ENCODE measurements at regions not wholly inside any gene's neighbourhood (a gene's known extent, or its start where the extent isn't known, plus 50 kb on each side); places are given as distances from the start of the nearest gene placed in this dataset.

DNA sequence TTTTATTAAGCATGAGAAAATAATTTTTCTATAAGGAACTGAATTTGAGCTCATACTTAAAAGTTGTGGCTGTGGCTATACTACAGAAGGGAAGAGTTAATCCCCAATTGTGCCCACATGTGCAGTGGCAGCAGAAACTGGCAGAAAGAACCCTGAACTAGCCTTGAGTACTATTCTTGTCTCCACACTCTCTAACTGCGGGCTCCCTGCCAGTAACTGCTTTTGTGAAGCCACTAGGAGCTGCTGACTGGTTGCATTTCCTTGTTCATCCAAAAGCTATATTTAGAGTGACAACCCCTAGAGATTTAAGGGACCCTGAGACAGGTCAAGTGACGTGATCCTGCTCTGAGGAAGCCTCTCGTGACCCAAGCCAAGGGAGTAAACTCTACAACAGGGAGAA lies 238.6 kb downstream of the ELAVL2 start:
- no peaks in the 10 kb centered on the region for H3K36me3 Mint-ChIP-seq
- no peak overlapping the region for H3K4me3 Mint-ChIP-seq
- H3K27ac Mint-ChIP-seq: no peak overlapping the region

GRCh38 chr9:23587903-23588302 lies 238.1 kb downstream of the ELAVL2 start:
- no peak overlapping the region for H3K27ac Mint-ChIP-seq
- no peaks in the 10 kb centered on the region for H3K4me1 Mint-ChIP-seq
- no peak overlapping the region for H3K4me3 Mint-ChIP-seq
- H3K9me3 Mint-ChIP-seq: peaks cover 5 to 25% (median 10%) of the 10 kb centered on the region in 6 donors
- no peaks in the 10 kb centered on the region for H3K36me3 Mint-ChIP-seq
- no peak for DNase-seq
- H3K27me3 Mint-ChIP-seq (ENCODE audit: low read depth in 3 of 3): peaks cover 0 to 1% (median 0%) of the 10 kb centered on the region in 3 donors

More for the DNA sequence above, 238.6 kb downstream of the ELAVL2 start:
- Mint-ChIP-seq H3K4me1 (no peaks in the 10 kb centered on the region), H3K9me3 (peaks cover 5 to 26% (median 11%) of the 10 kb centered on the region in 6 donors), H3K27me3 (ENCODE audit: low read depth in 3 of 3) (peaks cover 0 to 1% (median 0%) of the 10 kb centered on the region in 3 donors)
- no peak for DNase-seq

DNA sequence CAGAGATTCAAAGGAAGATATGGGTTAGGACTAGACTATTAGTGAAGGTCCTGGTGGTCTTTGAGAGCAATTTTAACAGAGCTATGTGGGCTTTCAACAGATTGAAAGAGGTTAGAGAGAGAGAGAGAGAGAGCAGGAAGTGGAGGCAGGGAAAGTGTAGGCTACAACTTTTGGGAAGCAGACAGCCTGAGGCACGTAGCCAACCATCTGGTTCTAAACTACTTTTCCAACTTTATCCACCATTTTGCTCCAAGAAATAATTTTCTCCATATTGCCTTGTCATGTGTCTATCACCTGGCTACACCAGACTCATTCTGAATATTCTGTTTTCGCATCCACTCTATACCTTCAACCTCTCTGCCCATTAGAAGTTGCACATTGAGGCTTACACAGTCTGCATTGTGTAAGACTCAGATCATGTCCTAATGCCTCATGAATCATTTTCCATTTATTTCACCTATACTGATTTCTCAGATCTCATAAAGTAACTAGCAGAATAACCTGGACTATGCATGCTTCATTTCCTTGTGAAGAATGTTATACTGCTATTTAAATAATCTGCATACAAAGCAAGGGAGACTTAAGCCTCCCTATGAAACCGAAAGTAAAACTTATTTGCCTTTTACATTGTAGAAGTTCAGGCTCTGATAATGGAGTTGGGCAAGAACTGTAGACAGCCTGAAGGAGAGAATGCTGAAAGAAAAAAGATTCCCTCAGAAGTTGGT lies 235.6 kb downstream of the ELAVL2 start:
- Mint-ChIP-seq H3K4me3 (peak overlapping the region in 1 of 5 donors; percentile 75), H3K27me3 (ENCODE audit: low read depth in 3 of 3) (peaks cover 0 to 3% (median 0%) of the 10 kb centered on the region in 3 donors), H3K36me3 (no peaks in the 10 kb centered on the region), H3K4me1 (no peaks in the 10 kb centered on the region), H3K27ac (peak overlapping the region in 2 of 6 donors; percentile 45 to 72), H3K9me3 (peaks cover 7 to 31% (median 15%) of the 10 kb centered on the region in 6 donors)
- peak in 1 of 3 donors; percentile 12 for DNase-seq

GRCh38 chr9:23594421-23594820 lies 231.6 kb downstream of the ELAVL2 start:
- Mint-ChIP-seq H3K4me1 (no peaks in the 10 kb centered on the region), H3K27ac (no peak overlapping the region), H3K9me3 (peaks cover 6 to 51% (median 19%) of the 10 kb centered on the region in 6 donors), H3K36me3 (no peaks in the 10 kb centered on the region), H3K27me3 (ENCODE audit: low read depth in 3 of 3) (peaks cover 0 to 2% (median 0%) of the 10 kb centered on the region in 3 donors), H3K4me3 (no peak overlapping the region)
- no peak for DNase-seq

DNA sequence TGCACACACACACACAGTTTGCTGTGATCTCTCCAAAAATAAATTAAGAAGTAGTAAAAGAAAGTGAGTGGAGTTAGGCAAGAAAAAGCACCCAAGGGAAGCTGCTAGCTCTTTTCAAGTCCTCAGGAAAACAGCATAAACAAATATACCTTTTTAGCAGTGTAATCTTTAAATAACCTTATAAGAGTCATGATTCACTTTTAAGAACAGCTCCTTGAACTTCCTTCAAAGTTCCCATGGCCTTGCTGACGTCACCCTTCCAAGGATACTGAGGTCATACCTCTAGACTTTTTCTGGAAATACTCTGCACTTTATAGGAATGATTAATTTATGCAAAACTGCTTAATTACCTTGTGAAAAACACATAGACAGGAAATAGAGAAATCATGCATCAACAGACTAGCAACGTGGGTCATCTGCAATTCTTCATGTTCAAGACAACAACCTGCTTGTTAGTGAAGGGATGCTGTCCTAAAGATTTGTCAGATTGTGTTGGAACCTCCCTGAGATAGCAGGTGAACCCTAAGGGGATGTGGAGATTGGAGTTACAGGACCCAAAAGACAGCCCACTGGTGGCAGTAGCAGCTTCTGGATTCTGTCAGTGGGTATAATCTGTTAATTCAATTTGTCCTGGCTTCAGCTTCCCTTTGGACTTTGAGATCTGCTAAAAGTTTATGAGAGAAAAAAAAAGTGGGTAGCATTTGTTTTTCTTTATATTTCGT lies 229.0 kb downstream of the ELAVL2 start:
- Mint-ChIP-seq H3K4me3 (no peak overlapping the region), H3K27me3 (ENCODE audit: low read depth in 3 of 3) (peaks cover 0 to 2% (median 0%) of the 10 kb centered on the region in 3 donors), H3K27ac (no peak overlapping the region), H3K9me3 (peaks cover 2 to 61% (median 17%) of the 10 kb centered on the region in 6 donors), H3K36me3 (no peaks in the 10 kb centered on the region), H3K4me1 (no peaks in the 10 kb centered on the region)
- no peak for DNase-seq

DNA sequence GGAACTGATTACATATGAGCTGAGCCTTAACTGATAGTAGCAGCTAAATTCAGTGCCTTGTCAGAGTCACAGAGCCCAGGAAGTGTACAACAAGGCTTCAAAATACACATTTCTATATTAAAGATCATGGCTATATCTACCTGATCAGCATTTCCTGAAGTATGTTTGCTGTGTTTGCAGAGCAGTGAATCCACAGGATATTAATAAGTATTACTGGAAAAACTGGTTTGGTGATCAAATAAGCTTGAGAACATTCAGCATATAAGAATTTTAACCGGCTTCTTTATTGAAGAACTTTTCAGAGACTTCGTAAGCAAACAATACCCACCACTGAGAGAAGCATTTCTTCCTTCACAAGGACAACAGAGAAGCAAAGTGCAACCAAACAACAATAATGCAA lies 227.0 kb downstream of the ELAVL2 start:
- Mint-ChIP-seq H3K27ac (no peak overlapping the region), H3K9me3 (peaks cover 2 to 63% (median 22%) of the 10 kb centered on the region in 6 donors), H3K36me3 (no peaks in the 10 kb centered on the region), H3K4me3 (no peak overlapping the region), H3K27me3 (ENCODE audit: low read depth in 3 of 3) (peaks cover 0 to 2% (median 0%) of the 10 kb centered on the region in 3 donors), H3K4me1 (no peaks in the 10 kb centered on the region)
- DNase-seq: no peak

DNA sequence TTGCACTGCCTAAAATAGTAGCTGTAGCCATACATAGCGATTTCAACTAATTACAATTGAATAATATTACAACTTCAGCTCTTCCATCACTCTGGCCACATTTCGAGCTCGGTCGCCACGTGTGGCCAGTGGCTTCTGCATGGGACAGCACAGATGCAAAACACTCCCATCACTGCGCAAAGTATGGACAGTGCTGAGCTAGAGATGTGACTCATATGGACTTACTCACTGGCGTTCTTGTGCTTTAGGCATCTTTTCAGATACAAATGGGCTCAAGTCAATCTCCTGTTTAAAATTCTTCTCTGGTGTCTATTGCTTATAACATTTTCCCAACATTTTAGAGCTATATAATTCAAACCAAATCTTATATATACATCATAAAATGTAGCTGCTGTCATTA lies 222.7 kb downstream of the ELAVL2 start:
- no peak for DNase-seq
- Mint-ChIP-seq H3K4me1 (no peaks in the 10 kb centered on the region), H3K9me3 (peaks cover 1 to 45% (median 10%) of the 10 kb centered on the region in 6 donors), H3K27me3 (ENCODE audit: low read depth in 3 of 3) (peaks cover 0 to 2% (median 0%) of the 10 kb centered on the region in 3 donors), H3K4me3 (no peak overlapping the region), H3K36me3 (no peaks in the 10 kb centered on the region), H3K27ac (no peak overlapping the region)

- Mint-ChIP-seq H3K4me1 (no peaks in the 10 kb centered on the region), H3K27me3 (ENCODE audit: low read depth in 3 of 3) (peaks cover 0 to 2% (median 0%) of the 10 kb centered on the region in 3 donors), H3K9me3 (peaks cover 6 to 51% (median 17%) of the 10 kb centered on the region in 6 donors), H3K4me3 (no peak overlapping the region), H3K27ac (no peak overlapping the region), H3K36me3 (no peaks in the 10 kb centered on the region)
- DNase-seq: no peak
Observed at GRCh38 chr9:23606107-23606506, 219.9 kb downstream of the ELAVL2 start.

DNA sequence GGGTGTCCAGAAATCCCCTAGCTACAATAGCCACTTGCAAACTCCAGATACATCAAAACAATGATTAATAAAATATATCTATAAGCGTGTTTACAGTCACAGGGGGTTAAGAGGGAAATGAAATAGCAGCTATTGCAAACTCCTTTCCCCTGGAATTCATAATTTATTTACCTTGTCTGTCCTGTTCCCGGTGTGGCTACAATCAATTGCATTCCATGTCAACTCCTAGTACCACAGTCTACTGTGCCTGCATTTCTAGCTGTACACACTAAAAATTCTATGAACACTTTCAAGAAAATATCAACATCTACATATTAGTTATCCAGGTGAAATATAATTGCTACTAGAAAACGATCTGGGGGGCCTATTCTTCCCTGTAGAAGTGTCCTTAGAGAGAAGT lies 217.6 kb downstream of the ELAVL2 start:
- Mint-ChIP-seq H3K27me3 (ENCODE audit: low read depth in 3 of 3) (peaks cover 0 to 4% (median 2%) of the 10 kb centered on the region in 3 donors), H3K36me3 (no peaks in the 10 kb centered on the region), H3K4me3 (no peak overlapping the region), H3K27ac (no peak overlapping the region), H3K4me1 (no peaks in the 10 kb centered on the region), H3K9me3 (peaks cover 12 to 55% (median 16%) of the 10 kb centered on the region in 6 donors)
- no peak for DNase-seq

GRCh38 chr9:23611869-23612268 lies 214.2 kb downstream of the ELAVL2 start:
- no peak for DNase-seq
- no peak overlapping the region for H3K4me3 Mint-ChIP-seq
- peaks cover 0 to 7% (median 0%) of the 10 kb centered on the region in 3 donors for H3K27me3 Mint-ChIP-seq (ENCODE audit: low read depth in 3 of 3)
- peaks cover 10 to 42% (median 13%) of the 10 kb centered on the region in 6 donors for H3K9me3 Mint-ChIP-seq
- H3K4me1 Mint-ChIP-seq: no peaks in the 10 kb centered on the region
- H3K27ac Mint-ChIP-seq: no peak overlapping the region
- H3K36me3 Mint-ChIP-seq: no peaks in the 10 kb centered on the region

DNA sequence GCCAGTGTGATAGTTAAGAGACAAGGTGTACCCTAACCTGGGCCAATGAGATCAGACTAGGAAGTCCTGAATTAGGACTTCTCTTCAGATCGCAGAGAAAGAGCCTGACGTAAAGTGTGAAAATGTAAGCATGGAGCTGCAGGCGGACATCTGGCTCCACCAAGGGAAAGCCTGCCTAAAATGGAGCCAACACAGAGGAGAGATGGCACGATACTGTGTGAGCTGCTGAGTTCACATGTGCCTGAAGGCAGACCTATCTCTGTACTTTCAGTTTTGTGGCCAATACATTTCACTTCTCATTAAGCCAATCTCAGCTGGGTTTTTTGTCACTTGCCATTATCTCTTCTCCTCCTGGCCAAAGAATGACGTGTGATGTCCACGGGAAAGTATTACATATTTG lies 210.5 kb downstream of the ELAVL2 start:
- no peaks in the 10 kb centered on the region for H3K4me1 Mint-ChIP-seq
- no peak overlapping the region for H3K27ac Mint-ChIP-seq
- peaks cover 4 to 51% (median 24%) of the 10 kb centered on the region in 6 donors for H3K9me3 Mint-ChIP-seq
- DNase-seq: no peak
- H3K27me3 Mint-ChIP-seq (ENCODE audit: low read depth in 3 of 3): peaks cover 0 to 7% (median 0%) of the 10 kb centered on the region in 3 donors
- no peak overlapping the region for H3K4me3 Mint-ChIP-seq
- no peaks in the 10 kb centered on the region for H3K36me3 Mint-ChIP-seq

DNA sequence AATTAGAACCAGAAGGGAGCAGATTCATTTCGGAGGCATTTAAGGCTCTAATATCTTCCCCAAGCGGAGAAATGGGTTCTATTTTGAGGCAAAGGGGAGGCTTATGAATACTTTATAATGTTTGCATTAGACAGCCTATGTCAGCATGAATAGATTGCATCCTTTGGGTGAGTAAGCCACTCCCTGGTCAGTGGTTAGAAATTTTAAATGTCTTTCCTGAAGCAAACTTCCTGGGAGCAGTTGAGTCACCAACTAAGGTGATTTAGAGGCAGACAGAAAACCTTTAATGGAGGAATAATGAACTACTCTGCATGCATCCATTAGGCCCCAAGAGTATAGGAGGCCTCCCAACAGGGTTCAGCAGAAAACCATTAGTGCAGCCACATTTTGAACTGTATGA lies 204.9 kb downstream of the ELAVL2 start:
- Mint-ChIP-seq H3K27ac (no peak overlapping the region), H3K4me1 (no peaks in the 10 kb centered on the region), H3K9me3 (peaks cover 7 to 39% (median 19%) of the 10 kb centered on the region in 6 donors), H3K36me3 (no peaks in the 10 kb centered on the region), H3K27me3 (ENCODE audit: low read depth in 3 of 3) (peaks cover 0 to 2% (median 0%) of the 10 kb centered on the region in 3 donors), H3K4me3 (no peak overlapping the region)
- DNase-seq: no peak

DNA sequence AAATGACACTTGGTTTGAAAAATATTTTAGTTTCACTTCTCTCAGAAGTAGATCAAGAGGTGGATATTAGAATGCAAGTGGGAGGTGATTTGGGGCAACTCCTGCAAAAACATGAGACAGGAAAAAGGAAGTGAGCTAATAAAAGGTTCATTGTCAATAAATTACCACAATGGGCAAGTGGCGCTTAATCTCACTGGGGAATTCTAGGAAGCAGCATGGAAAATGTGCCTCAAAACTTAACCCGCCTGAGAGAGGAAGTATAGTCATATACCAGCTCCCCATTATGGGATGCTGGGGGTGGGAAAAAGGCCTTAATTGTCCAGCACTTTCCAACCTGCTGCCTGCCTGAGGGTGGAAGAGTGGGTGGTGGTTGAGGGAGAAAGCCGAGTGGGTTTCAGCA lies 204.1 kb downstream of the ELAVL2 start:
- H3K9me3 Mint-ChIP-seq: peaks cover 7 to 38% (median 19%) of the 10 kb centered on the region in 6 donors
- peaks cover 0 to 2% (median 0%) of the 10 kb centered on the region in 3 donors for H3K27me3 Mint-ChIP-seq (ENCODE audit: low read depth in 3 of 3)
- H3K36me3 Mint-ChIP-seq: no peaks in the 10 kb centered on the region
- no peaks in the 10 kb centered on the region for H3K4me1 Mint-ChIP-seq
- DNase-seq: no peak
- no peak overlapping the region for H3K27ac Mint-ChIP-seq
- no peak overlapping the region for H3K4me3 Mint-ChIP-seq

DNA sequence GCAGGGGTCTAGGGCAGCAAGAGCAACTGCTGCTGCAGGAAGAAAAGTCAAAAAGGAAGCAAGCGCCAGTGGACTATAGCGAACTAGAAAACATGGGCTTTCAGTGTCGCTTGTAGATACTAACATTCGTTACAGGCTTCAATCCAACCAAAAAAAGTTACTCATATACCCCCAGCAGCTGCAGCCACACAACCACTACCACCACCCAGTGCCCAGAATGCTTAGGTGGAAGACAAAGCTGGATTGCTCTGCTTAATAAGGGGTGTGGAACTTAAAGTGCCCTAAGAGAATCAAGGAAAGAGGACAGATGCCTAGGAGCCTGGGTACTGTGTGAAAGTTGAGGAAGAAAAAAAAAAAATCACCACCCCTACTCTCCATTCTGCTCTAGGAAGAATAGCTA lies 203.6 kb downstream of the ELAVL2 start:
- no peak overlapping the region for H3K4me3 Mint-ChIP-seq
- peaks cover 7 to 36% (median 18%) of the 10 kb centered on the region in 6 donors for H3K9me3 Mint-ChIP-seq
- H3K4me1 Mint-ChIP-seq: no peaks in the 10 kb centered on the region
- no peaks in the 10 kb centered on the region for H3K36me3 Mint-ChIP-seq
- no peak overlapping the region for H3K27ac Mint-ChIP-seq
- peaks cover 0 to 2% (median 0%) of the 10 kb centered on the region in 3 donors for H3K27me3 Mint-ChIP-seq (ENCODE audit: low read depth in 3 of 3)
- no peak for DNase-seq
